ENCODE measurements at regions not wholly inside any gene's neighbourhood (a gene's known extent, or its start where the extent isn't known, plus 50 kb on each side); places are given as distances from the start of the nearest gene placed in this dataset.
"Not testable (repeated sequence)": the region's sequence is repeated elsewhere in the genome, so short reads cannot be mapped to it uniquely, and the experiment has no call there.

DNA sequence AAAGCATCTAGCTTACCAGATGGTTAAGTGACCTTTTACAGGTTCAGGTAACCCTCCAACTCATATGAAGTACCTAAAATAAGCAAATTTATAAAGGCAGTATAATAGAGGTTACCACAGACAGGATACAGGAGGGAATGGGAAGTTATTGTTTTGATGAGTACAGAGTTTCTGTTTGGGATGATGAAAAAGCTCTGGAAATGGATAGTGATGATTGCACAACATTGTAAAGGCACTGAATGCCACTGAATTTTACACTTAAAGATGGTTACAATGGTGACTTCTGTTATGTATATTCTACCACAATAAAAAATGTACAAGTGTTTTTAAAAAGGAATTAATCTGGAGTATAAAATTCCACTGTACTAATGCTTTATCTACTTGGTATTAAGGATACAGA is 75.0 kb upstream of the NIPBL start:
- TF ChIP-seq POLR2A (IDR thresholded peaks at IDR 0.05; ENCODE audit: low read depth, low read length): no peak
- DNase-seq (ENCODE audit: insufficient read length, low spot score) (no peak), FAIRE-seq (no peak)

DNA sequence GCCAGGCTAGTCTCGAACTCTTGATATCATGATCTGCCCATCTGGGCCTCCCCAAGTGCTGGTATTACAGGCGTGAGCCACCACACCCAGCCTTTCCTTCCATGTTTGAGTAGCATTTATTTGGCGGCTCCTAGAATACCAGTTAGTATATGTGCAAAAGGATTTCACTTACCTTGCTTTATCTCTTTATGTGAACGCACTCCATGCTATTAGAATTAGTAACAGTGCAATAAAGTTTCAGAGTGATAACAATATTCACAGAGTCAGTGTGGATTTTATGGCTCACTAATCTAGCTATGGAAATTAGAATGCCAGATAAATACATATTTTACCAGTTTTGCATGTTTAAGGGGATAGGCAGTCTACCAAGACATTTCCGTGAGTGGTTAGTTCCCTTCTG is 74.4 kb upstream of the NIPBL start:
- DNase-seq (ENCODE audit: insufficient read length, low spot score): no peak
- no peak for FAIRE-seq
- TF ChIP-seq POLR2A (IDR thresholded peaks at IDR 0.05; ENCODE audit: low read depth, low read length): no peak

DNA sequence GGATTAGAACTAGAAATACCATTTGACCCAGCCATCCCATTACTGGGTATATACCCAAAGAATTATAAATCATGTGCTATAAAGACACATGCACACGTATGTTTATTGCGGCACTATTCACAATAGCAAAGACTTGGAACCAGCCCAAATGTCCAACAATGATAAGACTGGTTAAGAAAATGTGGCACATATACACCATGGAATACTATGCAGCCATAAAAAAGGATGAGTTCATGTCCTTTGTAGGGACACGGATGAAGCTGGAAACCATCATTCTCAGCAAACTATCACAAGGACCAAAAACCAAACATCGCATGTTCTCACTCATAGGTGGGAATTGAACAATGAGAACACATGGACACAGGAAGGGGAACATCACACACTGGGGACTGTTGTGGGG is 63.3 kb upstream of the NIPBL start:
- DNase-seq (ENCODE audit: insufficient read length, low spot score); FAIRE-seq: not testable (repeated sequence)

DNA sequence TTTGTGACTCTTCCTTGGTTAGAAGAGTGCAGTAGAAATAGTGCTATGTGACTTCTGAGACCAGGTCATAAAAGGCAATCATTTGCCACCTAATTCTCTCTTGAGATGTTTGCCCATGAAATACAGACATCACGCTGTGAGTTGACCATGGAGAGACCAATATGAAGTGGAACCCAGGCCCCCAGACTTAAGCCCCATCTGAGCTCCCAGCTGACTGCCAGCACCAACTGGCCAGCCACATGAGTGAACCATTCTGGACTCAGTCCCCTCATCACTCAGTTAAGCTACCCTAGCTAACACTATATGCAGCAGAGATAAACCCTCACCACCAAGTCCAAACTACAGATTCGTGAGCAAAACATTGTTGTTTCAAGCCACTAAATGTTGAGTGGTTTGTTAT is 60.7 kb upstream of the NIPBL start:
- no peak for DNase-seq (ENCODE audit: insufficient read length, low spot score)
- no peak for FAIRE-seq
- no peak for TF ChIP-seq POLR2A (IDR thresholded peaks at IDR 0.05; ENCODE audit: low read depth, low read length)

DNA sequence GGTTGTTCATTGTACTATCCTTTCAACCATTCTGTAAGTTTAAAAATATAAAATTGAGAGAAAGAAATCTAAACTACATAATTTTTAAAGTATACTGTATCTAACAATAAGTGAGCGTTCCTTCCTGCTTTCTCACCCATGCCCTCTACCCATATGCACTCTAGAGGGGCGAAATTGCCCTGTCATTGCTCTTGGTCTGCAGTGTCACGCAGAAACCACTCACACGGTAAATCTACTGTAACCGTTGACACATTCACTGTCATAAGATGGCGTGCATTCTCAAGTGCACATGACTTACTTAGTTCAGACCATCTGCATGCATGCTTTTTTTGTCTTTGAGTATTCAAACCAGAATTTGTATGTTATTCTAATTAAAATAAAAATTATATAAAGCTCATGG is 55.7 kb upstream of the NIPBL start:
- FAIRE-seq (no peak), DNase-seq (ENCODE audit: insufficient read length, low spot score) (no peak)
- no peak for TF ChIP-seq POLR2A (IDR thresholded peaks at IDR 0.05; ENCODE audit: low read depth, low read length)

DNA sequence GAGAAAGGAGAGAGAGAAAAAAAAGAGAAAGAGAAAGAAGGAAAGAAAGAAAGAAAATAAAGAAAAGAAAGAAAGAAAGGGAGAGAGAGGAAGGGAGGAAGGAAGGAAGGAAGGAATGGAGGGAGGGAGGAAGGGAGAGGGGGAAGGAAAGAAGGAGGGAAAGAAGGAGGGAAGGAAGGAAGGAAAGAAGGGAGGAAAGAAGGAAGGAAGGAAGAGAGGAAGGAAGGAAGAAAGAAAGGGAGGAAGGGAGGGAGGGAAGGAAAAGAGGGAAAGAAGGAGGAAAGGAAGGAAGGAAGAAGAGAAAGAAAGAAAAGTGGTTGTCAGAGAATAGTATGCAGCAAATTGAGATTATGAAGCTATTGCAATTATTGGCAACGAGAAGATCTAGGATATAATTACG is 49.9 kb upstream of the NIPBL start:
- no peak for TF ChIP-seq POLR2A (IDR thresholded peaks at IDR 0.05; ENCODE audit: low read depth, low read length)
- FAIRE-seq (no peak), DNase-seq (ENCODE audit: insufficient read length, low spot score) (no peak)
